ENCODE measurements at regions not wholly inside any gene's neighbourhood (a gene's known extent, or its start where the extent isn't known, plus 50 kb on each side); places are given as distances from the start of the nearest gene placed in this dataset.

GRCh38 chr2:145841973-145842372 is 1322.1 kb upstream of the ZEB2 start:
- DNase-seq = no peak

- no peak for DNase-seq
Measured at GRCh38 chr2:145836986-145837385, 1317.1 kb upstream of the ZEB2 start.

- DNase-seq = no peak
Measured at GRCh38 chr2:145835665-145836064, 1315.7 kb upstream of the ZEB2 start.

- no peak for DNase-seq
Measured at GRCh38 chr2:145832681-145833080, 1312.8 kb upstream of the ZEB2 start.

GRCh38 chr2:145829931-145830330 is 1310.0 kb upstream of the ZEB2 start:
- DNase-seq = no peak

- DNase-seq = no peak
Measured at GRCh38 chr2:145827235-145827634, 1307.3 kb upstream of the ZEB2 start.

- DNase-seq = no peak
Measured at GRCh38 chr2:145824384-145824783, 1304.5 kb upstream of the ZEB2 start.

- no peak for DNase-seq
Measured at GRCh38 chr2:145822892-145823534, 1303.1 kb upstream of the ZEB2 start.

GRCh38 chr2:145820651-145821050 is 1300.7 kb upstream of the ZEB2 start:
- DNase-seq = no peak

- no peak for DNase-seq
Measured at GRCh38 chr2:145818890-145819504, 1299.1 kb upstream of the ZEB2 start.

GRCh38 chr2:145815933-145816332 is 1296.0 kb upstream of the ZEB2 start:
- no peak for DNase-seq

- DNase-seq = no peak
Measured at GRCh38 chr2:145813481-145813880, 1293.6 kb upstream of the ZEB2 start.

- DNase-seq = no peak
Measured at GRCh38 chr2:145812165-145812554, 1292.2 kb upstream of the ZEB2 start.

GRCh38 chr2:145811276-145812164 is 1291.6 kb upstream of the ZEB2 start:
- DNase-seq = no peak

GRCh38 chr2:145807968-145808367 is 1288.0 kb upstream of the ZEB2 start:
- DNase-seq = no peak

GRCh38 chr2:145807554-145807953 is 1287.6 kb upstream of the ZEB2 start:
- DNase-seq = no peak

GRCh38 chr2:145806546-145806945 is 1286.6 kb upstream of the ZEB2 start:
- no peak for DNase-seq

- DNase-seq = no peak
Measured at GRCh38 chr2:145802133-145802532, 1282.2 kb upstream of the ZEB2 start.

GRCh38 chr2:145801210-145801609 is 1281.3 kb upstream of the ZEB2 start:
- no peak for DNase-seq

GRCh38 chr2:145800151-145801091 is 1280.5 kb upstream of the ZEB2 start:
- no peak for DNase-seq

- DNase-seq = no peak
Measured at GRCh38 chr2:145799595-145800108, 1279.7 kb upstream of the ZEB2 start.

GRCh38 chr2:145798419-145798818 is 1278.5 kb upstream of the ZEB2 start:
- no peak for DNase-seq

GRCh38 chr2:145797692-145798091 is 1277.8 kb upstream of the ZEB2 start:
- no peak for DNase-seq
